Panc1 (cell line): ENCODE measurements at regions not wholly inside any gene's neighbourhood (a gene's known extent, or its start where the extent isn't known, plus 50 kb on each side); places are given as distances from the start of the nearest gene placed in this dataset.

Source experiments
- ATAC-seq: fragments of 200-7000 bp; cut with Tn5 transposase; 2 replicates; pipeline ENCODE4 v1.9.1; 2020; ENCODE audit warnings: mild to moderate bottlenecking, moderate library complexity
- BruUV-seq: library from RNA; stranded (reverse); fragments of 400-500 nt; replicated peaks from 2 replicates; lab custom pipeline; 2021; lab: Mats Ljungman, UMichigan
- CTCF ChIA-PET: fragments of 300-600 bp; sonication (Branson Sonifier 250); formaldehyde crosslinking; loops from one replicate; lab custom pipeline; 2022; ENCODE audit warnings: antibody characterized with exemption; lab: Charles Lee
- POLR2A ChIA-PET: fragments of 300-600 bp; sonication (Branson Sonifier 250); formaldehyde crosslinking; loops from one replicate; lab custom pipeline; 2022; ENCODE audit warnings: antibody characterized with exemption; lab: Charles Lee
- DNase-seq: peaks from one replicate; pipeline ENCODE4 v3.0.0-alpha.2; 2010; ENCODE audit warnings: low read depth, low spot score
- H3K27ac ChIP-seq: 2 replicates; pipeline ENCODE4 v1.5.1; 2011; ENCODE audit warnings: mild to moderate bottlenecking, low read length, inconsistent platforms
- H3K27me3 ChIP-seq: fragments of 200-500 bp; sonication (Bioruptor generic); 2 replicates; pipeline ENCODE4 v1.6.0; 2014; ENCODE audit warnings: low read length, inconsistent platforms; ENCODE audit not compliant: control insufficient read depth, insufficient read depth
- H3K36me3 ChIP-seq: fragments of 200-500 bp; sonication (Bioruptor generic); 2 replicates; pipeline ENCODE4 v1.5.1; 2014; ENCODE audit warnings: inconsistent platforms, mild to moderate bottlenecking, low read length, moderate library complexity; ENCODE audit not compliant: control insufficient read depth, insufficient read depth
- H3K4me1 ChIP-seq: 2 replicates; pipeline ENCODE4 v1.5.1; 2011; ENCODE audit warnings: inconsistent platforms, mild to moderate bottlenecking, low read length, moderate library complexity; ENCODE audit not compliant: control insufficient read depth, insufficient read depth
- H3K4me3 ChIP-seq, 2 experiments: 2 replicates each; pipeline ENCODE4 v1.5.1; 2011 to 2012; ENCODE audit warnings: low read depth in 2 of 2, low read length in 2 of 2, mild to moderate bottlenecking in 2 of 2, inconsistent platforms in 1 of 2, moderate library complexity in 1 of 2
- H3K9me3 ChIP-seq: fragments of 200-500 bp; sonication (Bioruptor generic); 2 replicates; pipeline ENCODE4 v1.5.1; 2014; ENCODE audit warnings: low read depth, mild to moderate bottlenecking, inconsistent platforms, low read length, moderate library complexity; ENCODE audit not compliant: control insufficient read depth, insufficient read depth
- CTCF ChIP-seq: fragments of 450-650 bp; IDR thresholded peaks from 2 replicates; pipeline ENCODE4 v1.5.1; 2017; ENCODE audit warnings: mild to moderate bottlenecking
- POLR2AphosphoS5 ChIP-seq: IDR thresholded peaks from 2 replicates; pipeline ENCODE4 v1.6.1; 2012; ENCODE audit warnings: mild to moderate bottlenecking, low read depth, low read length, moderate library complexity
- REST ChIP-seq, 2 experiments: IDR thresholded peaks; 2 replicates each; pipeline ENCODE4 v1.6.1; 2011 to 2012; ENCODE audit warnings: low read depth in 2 of 2, control low read depth in 1 of 2, low read length in 1 of 2, mild to moderate bottlenecking in 1 of 2, moderate library complexity in 1 of 2; ENCODE audit not compliant: insufficient read depth in 1 of 2
- SIN3A ChIP-seq: IDR thresholded peaks from 2 replicates; pipeline ENCODE4 v1.6.1; 2012; ENCODE audit warnings: low read depth, mild to moderate bottlenecking, low read length, moderate library complexity, borderline replicate concordance; ENCODE audit not compliant: insufficient read depth
- TCF7L2 ChIP-seq: IDR thresholded peaks from 2 replicates; pipeline ENCODE4 v1.6.1; 2011; ENCODE audit warnings: mild to moderate bottlenecking, low read depth, low read length, inconsistent platforms
- in situ Hi-C: cut with HindIII; loops from 2 replicates; pipeline ENCODE4 v1.10.0; 2016; ENCODE audit warnings: low sequenced_read_pairs, low pct_unique_long_range_greater_than_20kb
- intact Hi-C: fragments of 100-400 bp; cut with micrococcal nuclease; formaldehyde crosslinking; loops from one replicate; pipeline ENCODE4 v1.10.0; 2022; ENCODE audit not compliant: unreplicated experiment

GRCh38 chr17:51454456-51454978, 194.2 kb downstream of the UTP18 start:
- intact Hi-C loops = no loop called here
- in situ Hi-C loops = no loop called here
- Histone ChIP-seq H3K27ac (no peak overlapping the region), H3K36me3 (no peaks in the 10 kb centered on the region), H3K9me3 (no peaks in the 10 kb centered on the region), H3K4me3 (no peak overlapping the region), H3K27me3 (no peaks in the 10 kb centered on the region), H3K4me1 (no peaks in the 10 kb centered on the region)
- TF ChIP-seq CTCF (no peak), POLR2AphosphoS5 (no peak), SIN3A (no peak), REST (IDR thresholded peaks at IDR 0.05; ENCODE audit: insufficient read depth in 1 of 2, low read depth in 2 of 2, low read length in 1 of 2) (no peak), TCF7L2 (no peak)
- DNase-seq (no peak), ATAC-seq (no peak)
- POLR2A ChIA-PET = no interaction called here
- CTCF ChIA-PET = interaction anchor here (0.9 kb wide), 1 partner anchor 82 kb away, joined by 3 read pairs; no protein-coding TSS in a partner anchor
- BruUV-seq = no TSS peak

GRCh38 chr17:51455211-51455610, 194.9 kb downstream of the UTP18 start:
- Histone ChIP-seq H3K27me3 (peaks cover 3% of the 10 kb centered on the region; the same call in 1 of the 2 replicates), H3K4me3 (no peak overlapping the region), H3K36me3 (no peaks in the 10 kb centered on the region), H3K9me3 (no peaks in the 10 kb centered on the region), H3K27ac (no peak overlapping the region), H3K4me1 (no peaks in the 10 kb centered on the region)
- no peak for ATAC-seq
- no peak for DNase-seq
- no TSS peak for BruUV-seq
- TF ChIP-seq POLR2AphosphoS5 = no peak
- no peak for TF ChIP-seq SIN3A
- TF ChIP-seq CTCF = no peak
- TF ChIP-seq TCF7L2 = no peak
- no peak for TF ChIP-seq REST (IDR thresholded peaks at IDR 0.05; ENCODE audit: insufficient read depth in 1 of 2, low read depth in 2 of 2, low read length in 1 of 2)
- in situ Hi-C loops (no loop called here), intact Hi-C loops (no loop called here)
- POLR2A ChIA-PET = no interaction called here
- CTCF ChIA-PET = interaction anchor here (0.8 to 0.9 kb wide), 2 partner anchors 81 to 84 kb away, joined by 3 to 4 read pairs; no protein-coding TSS in a partner anchor
